Raji (cell line): ENCODE measurements at regions not wholly inside any gene's neighbourhood (a gene's known extent, or its start where the extent isn't known, plus 50 kb on each side); places are given as distances from the start of the nearest gene placed in this dataset.

Source experiments
- POLR2A ChIP-seq: IDR thresholded peaks from 2 replicates; pipeline ENCODE4 v1.6.1; 2011; ENCODE audit warnings: low read depth, low read length, control low read depth; ENCODE audit not compliant: insufficient read depth

DNA sequence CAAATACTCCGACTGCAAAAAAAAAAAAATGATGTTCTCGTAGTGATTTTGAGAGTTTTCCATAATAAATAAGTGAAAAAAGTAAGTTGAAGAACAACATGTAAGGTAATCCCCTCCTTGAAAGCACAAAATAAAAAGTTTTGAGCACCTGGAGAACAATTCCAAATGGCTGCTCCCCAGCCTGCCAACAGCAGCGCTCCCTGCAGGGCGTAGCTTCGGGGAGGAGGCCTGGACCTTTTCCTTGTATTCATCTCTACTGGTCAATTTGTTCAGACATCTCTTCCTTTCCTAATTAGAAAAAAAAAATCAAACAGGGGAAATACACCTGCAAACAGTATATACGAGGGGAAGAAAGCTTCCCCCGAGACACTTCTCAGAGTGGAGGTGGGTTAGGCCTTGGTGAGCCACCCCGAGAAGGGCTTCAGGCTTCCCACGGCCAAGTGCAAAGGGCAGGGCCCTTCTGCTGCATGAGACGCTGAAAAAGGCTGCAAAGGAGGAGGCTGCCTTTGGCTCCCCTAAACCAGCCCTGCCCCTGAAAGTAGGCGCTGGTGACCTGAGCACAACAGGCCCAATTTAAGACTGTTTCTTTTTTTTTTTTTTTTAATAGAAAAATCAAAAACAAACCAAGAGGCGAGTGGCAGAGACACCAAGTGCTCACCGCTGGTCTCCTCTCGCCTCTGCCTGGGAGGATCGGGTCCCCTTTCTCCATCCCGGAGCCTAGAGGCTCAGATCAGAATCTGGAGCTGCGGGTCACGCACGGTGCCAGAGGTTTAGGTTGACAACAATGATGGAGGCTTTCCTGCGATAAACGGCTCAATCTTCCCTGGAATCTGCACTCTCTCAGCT, 193.1 kb upstream of the FOXF1 start:
- no peak for TF ChIP-seq POLR2A

GRCh38 chr16:86317813-86318650, 192.3 kb upstream of the FOXF1 start:
- TF ChIP-seq POLR2A = no peak

DNA sequence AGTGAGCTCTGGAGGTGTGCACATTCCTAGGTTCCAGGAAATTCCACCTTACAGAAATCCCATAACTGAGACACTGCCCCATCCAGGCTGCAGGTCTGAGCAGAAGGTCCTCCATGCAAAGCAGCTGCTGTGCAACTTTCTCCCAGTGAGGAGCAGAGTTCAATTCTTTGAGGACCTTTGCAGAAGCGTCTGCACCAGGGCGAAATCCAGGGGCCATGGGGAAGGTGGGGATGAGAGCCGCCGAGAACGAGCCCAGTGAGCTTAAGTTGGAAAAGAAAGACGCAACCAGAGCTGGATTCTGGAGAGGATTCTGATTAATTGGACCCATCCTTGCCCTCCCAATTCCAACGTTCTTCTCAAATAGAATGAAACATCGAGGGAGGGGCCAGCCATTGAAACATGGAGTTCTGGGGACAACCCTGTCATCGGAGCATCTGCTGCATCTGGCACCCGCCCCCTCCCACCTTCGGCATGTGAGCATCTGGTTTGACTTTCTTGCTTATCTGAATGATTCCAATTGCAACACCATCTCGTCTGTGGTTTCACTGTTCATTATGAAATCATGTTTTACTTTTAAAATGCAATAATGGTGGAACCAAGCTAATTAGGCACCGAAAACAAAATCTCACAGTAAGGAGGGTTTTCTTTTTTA, 190.6 kb upstream of the FOXF1 start:
- TF ChIP-seq POLR2A = no peak

DNA sequence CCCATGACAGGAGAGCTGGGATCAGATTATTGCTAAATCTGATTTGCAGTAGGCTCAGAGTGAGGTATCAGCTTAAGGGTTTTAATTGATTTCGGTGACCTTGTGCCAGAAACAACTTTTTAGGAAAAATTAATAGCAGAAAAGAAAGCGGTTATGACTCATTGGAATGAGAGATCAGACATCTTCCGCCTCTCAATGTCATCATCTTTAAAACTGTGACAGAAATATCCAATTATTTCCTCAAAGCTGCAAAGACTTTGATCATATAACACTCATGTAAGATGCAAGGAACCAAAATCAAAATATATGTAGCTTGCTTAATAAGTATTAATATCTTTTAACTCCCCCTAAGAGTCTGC, 190.1 kb upstream of the FOXF1 start:
- no peak for TF ChIP-seq POLR2A

DNA sequence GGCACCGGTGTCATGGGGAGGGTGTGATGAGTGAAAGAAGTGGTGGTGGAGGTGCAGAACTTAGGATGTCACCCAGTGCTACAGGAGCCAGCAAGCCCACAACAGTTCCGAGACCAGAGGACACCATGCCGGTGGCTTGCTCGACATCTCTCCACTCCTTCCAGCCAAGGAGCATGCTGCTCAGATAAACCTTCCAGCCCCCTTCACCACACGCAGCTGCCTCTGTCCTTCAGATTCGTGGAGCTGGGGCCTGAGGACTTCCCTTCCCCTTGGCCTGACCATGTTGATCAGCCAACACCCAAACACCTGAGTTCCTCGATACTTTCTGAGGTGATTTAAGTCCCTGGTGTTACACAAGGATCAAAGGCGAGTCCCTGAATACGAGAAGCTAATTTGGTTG, 188.8 kb upstream of the FOXF1 start:
- no peak for TF ChIP-seq POLR2A

DNA sequence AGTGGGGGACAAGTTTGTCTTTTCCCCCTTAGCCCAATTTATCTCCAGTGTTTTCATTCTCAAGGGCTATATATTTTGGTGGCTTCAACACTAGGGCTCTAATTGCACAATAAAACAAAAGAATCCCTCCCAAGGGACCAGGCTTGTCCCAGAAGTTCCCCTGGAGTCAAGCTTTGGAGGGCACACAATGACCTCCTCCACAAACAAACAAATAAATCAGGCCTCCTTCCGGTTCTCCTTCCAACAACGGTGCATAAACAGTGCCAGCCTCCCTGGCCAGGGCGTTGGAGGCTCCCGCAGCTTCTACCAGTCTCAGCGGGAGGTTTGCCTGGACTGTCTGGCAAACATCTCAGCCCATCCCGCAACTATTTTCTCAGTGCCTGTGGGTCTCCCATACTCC, 188.0 kb upstream of the FOXF1 start:
- no peak for TF ChIP-seq POLR2A

DNA sequence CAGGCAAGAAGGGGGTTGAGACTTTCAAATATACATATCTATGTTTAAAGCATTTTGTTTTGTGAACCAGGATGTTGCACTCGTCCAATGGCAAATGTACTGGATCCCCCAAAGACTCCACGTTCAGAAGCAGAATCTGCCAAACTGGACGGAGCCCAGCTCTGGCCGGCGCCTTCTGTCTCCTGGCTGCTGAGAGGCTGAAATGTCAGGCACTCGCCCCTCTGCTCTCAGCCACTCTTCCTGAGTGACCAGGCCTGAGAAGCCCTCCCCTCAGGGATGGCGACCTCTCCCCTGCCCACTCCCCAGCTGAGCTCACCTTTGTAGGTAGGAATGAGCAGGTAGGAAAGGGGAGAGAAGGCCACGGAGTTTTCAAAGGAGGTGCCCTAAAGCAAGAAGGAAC, 187.5 kb upstream of the FOXF1 start:
- TF ChIP-seq POLR2A = no peak

DNA sequence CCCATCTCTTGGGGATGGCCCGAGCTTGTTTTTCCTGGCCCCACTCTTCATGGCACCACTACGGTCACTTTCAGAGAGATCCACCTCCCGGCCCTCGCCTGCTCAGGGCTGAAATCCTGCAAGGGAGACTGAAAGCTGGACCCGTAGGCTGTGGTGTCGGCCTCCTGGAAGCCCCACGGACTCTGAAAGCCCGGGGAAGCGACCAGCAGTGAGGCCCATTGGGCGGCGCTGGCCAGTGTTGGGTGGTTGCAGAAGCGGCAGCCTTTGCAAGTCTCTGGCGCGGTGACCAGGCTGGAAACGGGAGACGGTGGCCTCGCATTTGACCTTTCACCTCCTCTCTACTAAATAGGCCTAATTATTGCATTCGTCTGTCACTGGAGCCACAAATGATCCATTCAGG, 186.0 kb upstream of the FOXF1 start:
- no peak for TF ChIP-seq POLR2A

DNA sequence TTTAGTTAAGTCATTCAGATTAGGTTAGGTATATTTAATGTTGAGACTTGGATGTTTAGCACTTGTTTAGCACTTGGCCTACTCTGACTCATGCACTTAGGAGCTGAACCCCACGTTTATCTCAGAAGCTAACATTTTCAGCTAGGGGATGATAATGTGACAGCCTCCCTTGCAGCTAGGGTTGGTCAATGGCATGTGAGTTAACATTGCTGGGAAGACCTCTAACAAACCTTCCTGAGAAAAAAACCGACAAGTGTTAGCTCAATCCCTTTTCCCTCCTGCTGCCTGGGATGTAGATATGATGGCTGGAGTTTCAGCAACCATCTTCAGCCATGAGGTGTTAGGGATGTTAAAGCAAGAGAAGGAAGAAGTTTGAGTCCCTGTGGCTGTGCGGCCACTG, 185.0 kb upstream of the FOXF1 start:
- TF ChIP-seq POLR2A = no peak

DNA sequence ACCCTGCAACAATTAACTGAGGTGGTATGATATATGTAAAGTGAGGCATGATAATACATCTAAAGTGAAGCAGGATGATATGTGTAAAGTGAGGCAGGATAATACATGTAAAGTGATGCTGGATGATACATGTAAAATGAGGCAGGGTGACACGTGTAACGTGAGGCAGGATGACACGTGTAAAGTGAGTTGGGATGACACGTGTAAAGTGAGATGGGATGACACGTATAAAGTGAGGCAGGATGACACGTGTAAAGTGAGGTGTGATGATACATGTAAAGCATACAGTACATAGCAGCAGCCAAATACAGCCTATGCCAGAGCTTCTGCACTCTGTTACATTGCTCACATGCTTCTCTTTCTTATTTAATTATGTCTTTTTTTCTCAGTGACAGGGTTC, 184.4 kb upstream of the FOXF1 start:
- TF ChIP-seq POLR2A = no peak

GRCh38 chr16:86327321-86327720, 183.0 kb upstream of the FOXF1 start:
- no peak for TF ChIP-seq POLR2A

GRCh38 chr16:86330906-86331305, 179.4 kb upstream of the FOXF1 start:
- no peak for TF ChIP-seq POLR2A

GRCh38 chr16:86334079-86334635, 176.2 kb upstream of the FOXF1 start:
- no peak for TF ChIP-seq POLR2A

- TF ChIP-seq POLR2A = no peak
These were observed 174.8 kb upstream of the FOXF1 start for GRCh38 chr16:86335266-86336172.
